Tibial nerve (tissue), 4 donors: ENCODE measurements at regions not wholly inside any gene's neighbourhood (a gene's known extent, or its start where the extent isn't known, plus 50 kb on each side); places are given as distances from the start of the nearest gene placed in this dataset.

ENCODE experiments used
- DNase-seq, 2 donors: peaks; one replicate each; pipeline ENCODE4 v3.0.0-alpha.2; 2019; ENCODE audit warnings: low spot score in 2 of 2
- H3K27ac ChIP-seq, 4 donors: fragments of 200-600 bp; sonication (generic) in 3 of 4; one replicate each; pipeline ENCODE4 v1.5.1; 2017 to 2019; ENCODE audit warnings: mild to moderate bottlenecking in 1 of 4
- H3K27me3 ChIP-seq, 2 donors: fragments of 200-600 bp; sonication (generic) in 1 of 2; one replicate each; pipeline versions ENCODE4 v1.5.1 to v1.6.0; 2017 to 2019
- H3K36me3 ChIP-seq, 3 donors: fragments of 200-600 bp; sonication (generic); one replicate each; pipeline ENCODE4 v1.5.1; 2018 to 2019
- H3K4me1 ChIP-seq, 4 donors: fragments of 200-600 bp; sonication (generic) in 3 of 4; one replicate each; pipeline ENCODE4 v1.5.1; 2017 to 2019
- H3K4me3 ChIP-seq, 4 donors: fragments of 200-600 bp; sonication (generic) in 3 of 4; one replicate each; pipeline ENCODE4 v1.5.1; 2017 to 2019; ENCODE audit warnings: mild to moderate bottlenecking in 1 of 4, moderate library complexity in 1 of 4
- H3K9me3 ChIP-seq, 4 donors: fragments of 200-600 bp; sonication (generic) in 3 of 4; one replicate each; pipeline ENCODE4 v1.5.1; 2017 to 2019
- EP300 ChIP-seq, 2 donors: sonication (generic); formaldehyde crosslinking; IDR thresholded peaks; one replicate each; pipeline ENCODE4 v1.6.1; 2017; ENCODE audit warnings: antibody characterized with exemption in 2 of 2, mild to moderate bottlenecking in 1 of 2
- POLR2A ChIP-seq, 2 donors: fragments of 450-650 bp; IDR thresholded peaks; one replicate each; pipeline ENCODE4 v1.6.1; 2017; ENCODE audit warnings: antibody characterized with exemption in 2 of 2, mild to moderate bottlenecking in 2 of 2, moderate library complexity in 2 of 2
- WGBS, 2 donors: methylation state at CpG; one replicate each; pipeline ENCODE4 v1.1.5; 2018; 5-methylcytosine and 5-hydroxymethylcytosine counted together
- TF ChIP-seq, protein P1 (sequence below), 5 experiments: fragments of 200-600 bp in 3 of 5; fragments of 450-650 bp in 2 of 5; sonication (generic) in 3 of 5; IDR thresholded peaks; one replicate each; pipeline ENCODE4 v1.5.1; 2016 to 2019; ENCODE audit warnings: antibody characterized with exemption in 5 of 5, mild to moderate bottlenecking in 3 of 5, moderate library complexity in 2 of 5

DNA sequence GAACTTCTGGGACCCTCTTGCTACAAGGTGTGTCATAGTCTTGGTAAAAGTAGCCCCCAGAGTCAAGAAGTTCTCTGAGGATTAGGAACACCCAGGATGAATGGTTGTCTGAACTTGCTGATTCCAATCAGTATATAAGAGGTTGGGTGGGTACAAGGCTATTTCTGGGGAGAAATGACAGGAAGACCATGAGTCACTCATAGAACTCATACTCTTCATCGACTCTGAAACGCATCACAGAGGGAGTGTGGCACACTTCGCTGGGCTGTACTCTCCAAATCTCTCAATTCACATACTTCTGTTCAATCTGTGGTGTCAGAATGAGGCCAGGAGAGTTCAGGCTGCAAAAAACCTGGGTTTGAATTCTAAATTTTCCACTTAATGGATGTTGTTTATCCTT lies 193.2 kb upstream of the LEF1 start:
- WGBS, 2 donors: 91 to 98% methylated on average over 3 of the region's 3 CpGs
- Histone ChIP-seq H3K4me3 (no peak overlapping the region), H3K27ac (no peak overlapping the region), H3K27me3 (no peaks in the 10 kb centered on the region), H3K9me3 (no peaks in the 10 kb centered on the region), H3K36me3 (no peaks in the 10 kb centered on the region), H3K4me1 (peaks cover 0 to 13% (median 4%) of the 10 kb centered on the region in 4 donors)
- DNase-seq: no peak
- TF ChIP-seq, protein P1, sequence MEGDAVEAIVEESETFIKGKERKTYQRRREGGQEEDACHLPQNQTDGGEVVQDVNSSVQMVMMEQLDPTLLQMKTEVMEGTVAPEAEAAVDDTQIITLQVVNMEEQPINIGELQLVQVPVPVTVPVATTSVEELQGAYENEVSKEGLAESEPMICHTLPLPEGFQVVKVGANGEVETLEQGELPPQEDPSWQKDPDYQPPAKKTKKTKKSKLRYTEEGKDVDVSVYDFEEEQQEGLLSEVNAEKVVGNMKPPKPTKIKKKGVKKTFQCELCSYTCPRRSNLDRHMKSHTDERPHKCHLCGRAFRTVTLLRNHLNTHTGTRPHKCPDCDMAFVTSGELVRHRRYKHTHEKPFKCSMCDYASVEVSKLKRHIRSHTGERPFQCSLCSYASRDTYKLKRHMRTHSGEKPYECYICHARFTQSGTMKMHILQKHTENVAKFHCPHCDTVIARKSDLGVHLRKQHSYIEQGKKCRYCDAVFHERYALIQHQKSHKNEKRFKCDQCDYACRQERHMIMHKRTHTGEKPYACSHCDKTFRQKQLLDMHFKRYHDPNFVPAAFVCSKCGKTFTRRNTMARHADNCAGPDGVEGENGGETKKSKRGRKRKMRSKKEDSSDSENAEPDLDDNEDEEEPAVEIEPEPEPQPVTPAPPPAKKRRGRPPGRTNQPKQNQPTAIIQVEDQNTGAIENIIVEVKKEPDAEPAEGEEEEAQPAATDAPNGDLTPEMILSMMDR (IDR thresholded peaks at IDR 0.05): no peak
- TF ChIP-seq POLR2A (IDR thresholded peaks at IDR 0.05): no peak
- TF ChIP-seq EP300 (IDR thresholded peaks at IDR 0.05): no peak

DNA sequence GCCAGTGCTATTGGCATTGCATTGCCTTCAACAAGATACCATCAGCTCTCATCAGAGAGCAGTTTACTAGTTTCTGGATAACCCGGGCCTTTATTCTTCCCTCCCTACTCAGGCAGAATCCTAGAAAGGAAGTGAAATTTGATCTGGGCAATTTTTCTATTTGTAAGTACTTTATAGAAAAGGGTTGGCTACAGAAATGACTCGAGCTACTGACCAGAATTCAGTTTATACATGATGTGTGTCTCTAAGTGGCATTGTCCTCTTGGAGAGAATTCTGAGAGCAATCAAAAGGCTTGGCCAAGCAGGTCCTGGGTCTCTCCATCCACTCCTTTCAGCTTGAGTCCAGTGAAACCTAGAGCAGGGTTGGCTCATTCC lies 192.7 kb upstream of the LEF1 start:
- peak overlapping the region in 1 of 4 donors; percentile 11 for H3K27ac ChIP-seq
- no peak for DNase-seq
- peaks cover 0 to 13% (median 4%) of the 10 kb centered on the region in 4 donors for H3K4me1 ChIP-seq
- H3K4me3 ChIP-seq: no peak overlapping the region
- H3K36me3 ChIP-seq: no peaks in the 10 kb centered on the region
- no peaks in the 10 kb centered on the region for H3K9me3 ChIP-seq
- no peak for TF ChIP-seq POLR2A (IDR thresholded peaks at IDR 0.05)
- no peak for TF ChIP-seq EP300 (IDR thresholded peaks at IDR 0.05)
- TF ChIP-seq, protein P1 (IDR thresholded peaks at IDR 0.05): no peak
- H3K27me3 ChIP-seq: no peaks in the 10 kb centered on the region
- 2 to 31% methylated on average over 2 of the region's 2 CpGs for WGBS, 2 donors

DNA sequence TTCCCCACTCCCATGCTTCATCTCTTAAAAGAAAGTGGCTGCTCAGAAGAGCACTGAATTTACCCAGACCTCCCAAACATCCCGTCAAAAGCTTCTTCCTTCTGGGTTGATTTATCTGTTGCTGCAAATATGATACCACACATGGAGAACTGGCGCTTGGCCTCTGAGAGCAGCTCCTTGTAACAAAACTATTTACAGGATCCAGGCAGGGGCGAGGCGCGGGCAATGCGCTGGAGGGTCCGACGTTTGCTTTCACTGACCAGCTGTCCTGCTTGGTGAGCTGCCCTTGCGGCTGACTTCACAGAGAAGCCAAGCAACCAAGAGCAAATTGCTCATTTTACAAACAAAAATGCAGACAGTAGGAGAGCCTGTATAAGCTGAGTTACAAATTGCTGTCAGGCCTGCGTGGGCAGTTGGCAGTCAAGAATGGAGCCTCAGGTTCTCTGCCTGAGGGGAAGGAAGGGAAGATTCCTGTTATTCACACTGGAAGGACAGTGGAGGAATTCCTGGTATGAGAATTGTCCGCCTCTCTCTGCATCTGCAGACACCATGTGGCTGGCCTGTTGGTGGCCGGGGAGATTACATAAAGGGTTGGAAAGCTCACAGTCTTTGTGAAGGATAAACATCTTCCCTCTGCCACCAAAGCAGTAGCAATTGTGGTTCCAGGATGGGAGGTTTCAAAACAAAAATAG lies 192.2 kb upstream of the LEF1 start:
- H3K4me1 ChIP-seq: peaks cover 0 to 13% (median 4%) of the 10 kb centered on the region in 4 donors
- 44% methylated on average over 12 of the region's 12 CpGs for WGBS, 2 donors
- no peak for DNase-seq

DNA sequence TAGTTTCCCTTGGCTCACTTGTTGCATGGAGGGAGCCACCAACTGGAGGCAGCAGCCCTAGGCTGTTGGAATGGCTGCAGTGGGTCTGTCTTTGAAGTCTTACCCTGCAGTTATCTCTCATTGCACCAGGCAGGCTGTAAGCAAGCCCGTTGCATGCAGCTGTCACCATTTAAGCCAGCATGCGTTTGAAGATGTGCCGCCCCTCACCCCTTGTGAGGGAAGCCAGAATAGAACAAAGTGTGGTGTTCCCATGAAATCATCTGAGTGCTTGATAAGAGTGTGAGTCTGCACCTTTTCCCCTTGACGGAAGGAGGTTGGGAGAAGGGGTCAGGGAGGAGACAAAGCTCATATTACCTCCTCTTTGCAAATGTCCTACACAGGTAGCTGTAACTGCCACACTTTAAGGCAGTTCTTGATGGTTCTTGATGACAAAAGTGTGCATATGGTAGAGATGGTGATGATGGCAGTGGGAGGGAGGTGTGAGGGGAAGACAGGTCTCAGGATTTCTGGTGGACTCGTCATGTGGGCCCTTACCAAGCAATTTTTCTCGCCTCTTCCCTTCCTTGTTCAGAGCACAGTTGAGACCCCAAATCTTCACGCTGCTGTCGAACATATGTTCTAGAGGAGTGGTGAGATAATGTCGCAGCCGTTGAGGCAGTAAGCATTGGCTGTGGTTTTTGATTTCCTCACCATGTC lies 191.4 kb upstream of the LEF1 start:
- peaks cover 0 to 13% (median 4%) of the 10 kb centered on the region in 4 donors for H3K4me1 ChIP-seq
- no peak overlapping the region for H3K27ac ChIP-seq
- WGBS, 2 donors: 74 to 83% methylated on average over 10 of the region's 10 CpGs
- no peaks in the 10 kb centered on the region for H3K9me3 ChIP-seq
- no peak for DNase-seq
- H3K4me3 ChIP-seq: no peak overlapping the region
- TF ChIP-seq EP300 (IDR thresholded peaks at IDR 0.05) (no peak), POLR2A (IDR thresholded peaks at IDR 0.05) (no peak)
- TF ChIP-seq, protein P1 (IDR thresholded peaks at IDR 0.05): no peak
- no peaks in the 10 kb centered on the region for H3K27me3 ChIP-seq
- H3K36me3 ChIP-seq: no peaks in the 10 kb centered on the region

More for the DNA sequence above, 192.2 kb upstream of the LEF1 start:
- H3K27me3 ChIP-seq: no peaks in the 10 kb centered on the region
- no peak overlapping the region for H3K4me3 ChIP-seq
- peak overlapping the region in 1 of 4 donors; percentile 11 for H3K27ac ChIP-seq
- H3K9me3 ChIP-seq: no peaks in the 10 kb centered on the region
- no peaks in the 10 kb centered on the region for H3K36me3 ChIP-seq
- TF ChIP-seq POLR2A (IDR thresholded peaks at IDR 0.05) (no peak), EP300 (IDR thresholded peaks at IDR 0.05) (no peak)
- TF ChIP-seq, protein P1 (IDR thresholded peaks at IDR 0.05): no peak
